ENCODE measurements at regions not wholly inside any gene's neighbourhood (a gene's known extent, or its start where the extent isn't known, plus 50 kb on each side); places are given as distances from the start of the nearest gene placed in this dataset.
"Not testable (repeated sequence)": the region's sequence is repeated elsewhere in the genome, so short reads cannot be mapped to it uniquely, and the experiment has no call there.

- no peak for DNase-seq
Observed at GRCh38 chr13:31522396-31522795, 216.9 kb upstream of the RXFP2 start.

- no peak for DNase-seq
Observed at GRCh38 chr13:31528176-31528575, 211.2 kb upstream of the RXFP2 start.

GRCh38 chr13:31528758-31529157 is 210.6 kb upstream of the RXFP2 start:
- no peak for DNase-seq

- no peak for DNase-seq
Observed at GRCh38 chr13:31530922-31531321, 208.4 kb upstream of the RXFP2 start.

GRCh38 chr13:31537052-31537451 is 202.3 kb upstream of the RXFP2 start:
- DNase-seq = no peak

- no peak for DNase-seq
Observed at GRCh38 chr13:31538067-31539042, 201.0 kb upstream of the RXFP2 start.

GRCh38 chr13:31540281-31540680 is 199.0 kb upstream of the RXFP2 start:
- DNase-seq = no peak

- DNase-seq = no peak
Observed at GRCh38 chr13:31543190-31543589, 196.1 kb upstream of the RXFP2 start.

GRCh38 chr13:31545616-31546015 is 193.7 kb upstream of the RXFP2 start:
- DNase-seq = no peak

GRCh38 chr13:31556376-31556775 is 182.9 kb upstream of the RXFP2 start:
- no peak for DNase-seq

- DNase-seq = not testable (repeated sequence)
Observed at GRCh38 chr13:31584221-31584620, 155.1 kb upstream of the RXFP2 start.

- no peak for DNase-seq
Observed at GRCh38 chr13:31587698-31588266, 151.5 kb upstream of the RXFP2 start.

GRCh38 chr13:31588316-31588715 is 151.0 kb upstream of the RXFP2 start:
- no peak for DNase-seq

- DNase-seq = no peak
Observed at GRCh38 chr13:31588893-31589292, 150.4 kb upstream of the RXFP2 start.

GRCh38 chr13:31591642-31592233 is 147.6 kb upstream of the RXFP2 start:
- no peak for DNase-seq

- DNase-seq = no peak
Observed at GRCh38 chr13:31594056-31594455, 145.3 kb upstream of the RXFP2 start.

GRCh38 chr13:31595563-31595962 is 143.8 kb upstream of the RXFP2 start:
- no peak for DNase-seq

GRCh38 chr13:31598990-31599389 is 140.3 kb upstream of the RXFP2 start:
- DNase-seq = no peak

- DNase-seq = no peak
Observed at GRCh38 chr13:31605076-31605860, 134.1 kb upstream of the RXFP2 start.

GRCh38 chr13:31607531-31607930 is 131.8 kb upstream of the RXFP2 start:
- not testable (repeated sequence) for DNase-seq

GRCh38 chr13:31608780-31609179 is 130.5 kb upstream of the RXFP2 start:
- not testable (repeated sequence) for DNase-seq

- DNase-seq = no peak
Observed at GRCh38 chr13:31610270-31610998, 128.9 kb upstream of the RXFP2 start.

Measured in activated CD4-positive, alpha-beta T cell treated with anti-CD3 and anti-CD28 coated beads for 48 hours (primary cell).